Activated naive CD4-positive, alpha-beta T cell treated with anti-CD3 and anti-CD28 coated beads, Interleukin-2, amount 50 U/mL, for 24 hours (primary cell): ENCODE measurements at regions not wholly inside any gene's neighbourhood (a gene's known extent, or its start where the extent isn't known, plus 50 kb on each side); places are given as distances from the start of the nearest gene placed in this dataset.
"Not testable (repeated sequence)": the region's sequence is repeated elsewhere in the genome, so short reads cannot be mapped to it uniquely, and the experiment has no call there.

Experiments
- H3K27ac Mint-ChIP-seq: one replicate; pipeline ENCODE4 v1.8.0; 2021; ENCODE audit warnings: mild to moderate bottlenecking, mixed read lengths
- H3K27me3 Mint-ChIP-seq: one replicate; pipeline ENCODE4 v1.8.0; 2021; ENCODE audit warnings: mixed read lengths
- H3K36me3 Mint-ChIP-seq: one replicate; pipeline ENCODE4 v1.8.0; 2021; ENCODE audit warnings: mixed read lengths
- H3K4me1 Mint-ChIP-seq: one replicate; pipeline ENCODE4 v1.8.0; 2021; ENCODE audit warnings: mixed read lengths
- H3K4me3 Mint-ChIP-seq: one replicate; pipeline ENCODE4 v1.8.0; 2021; ENCODE audit warnings: mild to moderate bottlenecking, mixed read lengths
- H3K9me3 Mint-ChIP-seq: one replicate; pipeline ENCODE4 v1.8.0; 2021; ENCODE audit warnings: mixed read lengths

DNA sequence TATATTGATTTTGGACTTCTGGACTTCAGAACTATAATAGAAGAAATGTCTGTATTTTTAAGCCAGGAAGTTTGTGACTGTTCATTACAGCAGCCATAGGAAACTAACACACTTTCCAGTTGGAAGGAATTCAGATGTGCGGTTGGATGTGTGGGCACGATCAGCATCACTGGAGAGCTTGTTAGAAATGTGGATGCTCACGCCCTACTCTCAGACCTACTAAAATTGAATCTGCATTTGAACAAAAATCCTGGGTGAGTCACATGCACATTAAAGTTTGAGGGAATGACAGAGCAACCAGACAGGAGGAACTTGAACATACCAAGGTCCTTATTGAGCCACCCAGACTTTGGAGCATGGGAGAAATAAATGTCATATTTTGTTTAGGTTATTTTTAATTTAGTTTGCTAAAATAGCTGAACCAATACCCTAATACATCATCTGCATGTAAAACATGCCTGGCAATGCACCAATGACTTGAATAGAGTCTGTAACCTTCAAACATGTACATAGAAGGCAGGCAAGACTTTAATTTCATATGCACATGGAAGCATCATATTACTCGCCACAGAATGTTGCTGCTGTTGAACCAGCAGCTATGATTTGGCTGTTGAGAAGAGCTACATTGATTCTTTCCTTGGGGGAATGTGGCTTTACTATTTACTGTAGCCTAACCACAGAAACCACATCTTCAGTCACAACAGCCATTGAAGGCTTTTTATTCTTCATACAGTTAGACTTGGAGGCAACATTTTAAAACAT lies 346.2 kb downstream of the BARHL2 start:
- Mint-ChIP-seq H3K4me3 (no peak overlapping the region), H3K27me3 (peaks cover 3% of the 10 kb centered on the region), H3K9me3 (peaks cover 5% of the 10 kb centered on the region), H3K36me3 (no peaks in the 10 kb centered on the region), H3K27ac (no peak overlapping the region), H3K4me1 (no peaks in the 10 kb centered on the region)

DNA sequence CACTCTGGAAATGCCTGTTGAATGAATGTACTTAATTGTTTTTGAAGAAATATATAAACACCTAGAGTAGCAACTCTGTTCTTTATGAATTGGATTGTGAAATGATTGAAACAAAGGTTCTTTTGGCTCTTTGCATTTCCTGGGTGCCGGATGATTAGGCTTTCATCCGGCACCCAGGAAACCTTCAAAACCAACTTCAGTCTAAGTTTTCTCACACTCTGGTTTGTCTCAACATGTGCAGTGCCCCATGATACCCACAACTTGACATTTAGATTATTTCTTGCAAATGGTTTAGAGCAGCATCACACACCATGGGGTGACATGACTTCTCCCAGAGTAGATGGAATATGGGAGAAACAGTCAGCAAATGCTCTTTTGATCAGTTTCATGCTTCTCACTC lies 354.9 kb downstream of the BARHL2 start:
- Mint-ChIP-seq H3K9me3 (peaks cover 14% of the 10 kb centered on the region), H3K27me3 (peaks cover 1% of the 10 kb centered on the region), H3K4me3 (no peak overlapping the region), H3K36me3 (no peaks in the 10 kb centered on the region), H3K4me1 (no peaks in the 10 kb centered on the region), H3K27ac (no peak overlapping the region)

DNA sequence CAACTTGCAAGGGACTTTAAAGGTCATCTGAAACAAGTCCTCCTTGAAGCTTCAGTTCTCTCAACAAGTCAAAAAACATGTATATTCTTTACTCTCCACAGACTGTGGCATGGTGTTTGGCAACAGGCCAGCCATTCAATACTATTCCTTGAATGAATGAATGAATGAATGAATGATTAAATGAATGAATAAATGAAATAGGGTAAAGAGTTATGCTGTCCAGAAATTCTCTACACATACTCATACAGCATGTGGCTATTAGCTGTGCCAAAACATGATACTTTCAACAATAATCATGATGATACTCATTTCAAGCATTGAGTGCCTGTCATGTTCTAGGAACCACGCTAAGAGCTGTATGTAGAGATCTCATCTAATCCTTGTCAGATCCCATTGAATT lies 356.1 kb downstream of the BARHL2 start:
- Mint-ChIP-seq H3K9me3 (peaks cover 11% of the 10 kb centered on the region), H3K27ac (no peak overlapping the region), H3K36me3 (no peaks in the 10 kb centered on the region), H3K4me1 (no peaks in the 10 kb centered on the region), H3K27me3 (peaks cover 1% of the 10 kb centered on the region), H3K4me3 (no peak overlapping the region)

DNA sequence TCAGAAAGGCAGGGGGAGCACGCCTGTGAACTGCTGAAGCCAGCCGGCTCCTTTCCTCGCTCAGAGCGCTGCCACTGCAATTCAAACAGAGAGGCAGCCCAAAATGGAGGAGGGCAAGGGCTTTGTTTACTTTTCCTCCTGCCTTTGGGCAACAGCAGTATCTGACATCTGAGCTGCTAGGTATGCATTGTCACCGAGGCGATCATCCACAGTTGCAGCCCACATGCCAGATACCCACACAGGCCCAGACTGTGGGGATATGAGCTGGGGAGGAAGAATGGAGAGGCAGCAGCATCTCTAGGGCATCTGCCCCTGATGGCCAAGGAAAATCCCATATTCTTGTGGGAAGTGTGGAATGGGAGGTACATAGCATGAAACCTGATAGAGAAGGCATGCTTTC lies 357.1 kb downstream of the BARHL2 start:
- peaks cover 5% of the 10 kb centered on the region for H3K9me3 Mint-ChIP-seq
- no peaks in the 10 kb centered on the region for H3K4me1 Mint-ChIP-seq
- H3K27me3 Mint-ChIP-seq = no peaks in the 10 kb centered on the region
- H3K4me3 Mint-ChIP-seq = no peak overlapping the region
- no peaks in the 10 kb centered on the region for H3K36me3 Mint-ChIP-seq
- H3K27ac Mint-ChIP-seq = no peak overlapping the region

DNA sequence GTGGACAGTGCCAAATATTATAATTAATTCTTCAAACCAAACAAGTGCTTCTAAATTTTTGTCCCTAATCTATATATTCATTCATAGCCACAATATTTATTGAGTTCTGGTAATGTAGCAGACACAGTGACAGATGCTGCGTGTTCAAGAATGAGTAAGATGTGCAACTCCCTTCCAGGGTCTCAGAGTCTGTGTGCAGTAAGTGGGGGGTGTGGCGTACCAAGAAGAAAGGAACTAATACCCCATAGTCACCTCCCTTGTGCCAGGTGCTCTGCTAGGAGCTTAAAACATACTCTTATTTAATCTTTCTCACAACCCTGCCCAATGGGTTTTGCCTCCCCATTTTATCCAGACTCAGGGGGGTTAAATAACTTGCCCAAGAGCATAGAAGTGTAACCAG lies 358.7 kb downstream of the BARHL2 start:
- no peaks in the 10 kb centered on the region for H3K9me3 Mint-ChIP-seq
- H3K36me3 Mint-ChIP-seq = no peaks in the 10 kb centered on the region
- no peak overlapping the region for H3K27ac Mint-ChIP-seq

DNA sequence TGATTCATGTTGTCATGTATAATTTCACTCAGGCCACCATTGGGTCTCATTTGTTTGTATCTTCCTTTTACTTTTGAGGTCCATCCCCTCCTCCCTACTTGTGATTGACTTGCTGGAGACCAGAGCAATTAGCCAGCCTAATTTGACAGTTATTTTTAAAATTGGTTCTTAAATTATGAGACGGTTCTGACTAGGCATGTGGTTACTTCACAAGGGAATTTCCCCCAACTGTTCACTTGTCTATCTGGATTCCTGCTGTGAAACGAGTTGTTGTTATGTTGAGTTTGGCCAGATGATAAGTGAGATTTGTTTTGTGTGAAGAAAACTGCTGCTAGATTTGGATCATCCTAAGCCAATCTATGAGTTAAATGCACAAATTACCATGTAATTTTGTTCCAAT lies 359.1 kb downstream of the BARHL2 start:
- no peak overlapping the region for H3K27ac Mint-ChIP-seq
- peaks cover 4% of the 10 kb centered on the region for H3K27me3 Mint-ChIP-seq
- no peaks in the 10 kb centered on the region for H3K4me1 Mint-ChIP-seq
- no peaks in the 10 kb centered on the region for H3K36me3 Mint-ChIP-seq
- no peak overlapping the region for H3K4me3 Mint-ChIP-seq
- H3K9me3 Mint-ChIP-seq = no peaks in the 10 kb centered on the region

More for the DNA sequence above, 358.7 kb downstream of the BARHL2 start:
- Mint-ChIP-seq H3K4me1 (no peaks in the 10 kb centered on the region), H3K4me3 (no peak overlapping the region), H3K27me3 (peaks cover 3% of the 10 kb centered on the region)

DNA sequence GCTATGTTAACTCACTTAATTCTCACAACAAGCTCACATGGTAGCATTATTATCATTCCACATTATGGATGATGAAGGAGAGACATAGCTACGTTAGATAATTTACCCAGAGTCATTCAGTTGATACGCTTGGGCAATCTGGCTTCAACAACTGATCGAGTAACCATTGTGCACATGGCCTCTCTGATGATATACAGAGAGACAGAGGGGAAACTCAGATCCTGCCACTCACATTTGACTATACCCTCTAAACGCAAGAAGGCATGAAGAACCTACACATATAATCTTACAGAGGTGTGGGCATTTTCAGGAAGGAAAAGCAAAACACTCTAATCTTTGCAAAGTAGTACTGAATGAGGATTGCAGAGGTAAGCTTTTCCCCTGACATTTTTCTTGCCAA lies 360.1 kb downstream of the BARHL2 start:
- Mint-ChIP-seq H3K4me1 (no peaks in the 10 kb centered on the region), H3K36me3 (no peaks in the 10 kb centered on the region), H3K9me3 (no peaks in the 10 kb centered on the region), H3K4me3 (no peak overlapping the region), H3K27me3 (peaks cover 5% of the 10 kb centered on the region), H3K27ac (no peak overlapping the region)

DNA sequence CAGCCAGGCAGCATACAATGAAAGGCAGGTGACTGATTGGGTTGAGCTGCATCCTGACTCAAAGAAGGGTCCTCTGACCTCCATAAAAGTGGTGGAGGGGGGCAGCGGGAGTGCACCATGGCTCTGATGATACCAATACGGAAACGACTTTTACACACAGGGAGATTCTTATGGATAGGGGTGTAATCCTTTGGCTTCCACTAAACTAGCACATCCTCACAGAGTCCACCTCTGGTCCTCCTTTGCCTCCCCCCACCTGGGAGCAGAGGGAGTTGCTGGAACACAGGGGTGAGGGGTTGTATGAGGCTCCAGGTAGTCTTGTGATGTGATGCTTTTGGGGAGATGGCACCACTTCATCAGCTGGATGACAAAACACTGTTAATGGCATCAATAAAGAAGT lies 361.0 kb downstream of the BARHL2 start:
- peaks cover 5% of the 10 kb centered on the region for H3K27me3 Mint-ChIP-seq
- no peak overlapping the region for H3K4me3 Mint-ChIP-seq
- no peak overlapping the region for H3K27ac Mint-ChIP-seq
- no peaks in the 10 kb centered on the region for H3K4me1 Mint-ChIP-seq
- H3K36me3 Mint-ChIP-seq = no peaks in the 10 kb centered on the region
- no peaks in the 10 kb centered on the region for H3K9me3 Mint-ChIP-seq

DNA sequence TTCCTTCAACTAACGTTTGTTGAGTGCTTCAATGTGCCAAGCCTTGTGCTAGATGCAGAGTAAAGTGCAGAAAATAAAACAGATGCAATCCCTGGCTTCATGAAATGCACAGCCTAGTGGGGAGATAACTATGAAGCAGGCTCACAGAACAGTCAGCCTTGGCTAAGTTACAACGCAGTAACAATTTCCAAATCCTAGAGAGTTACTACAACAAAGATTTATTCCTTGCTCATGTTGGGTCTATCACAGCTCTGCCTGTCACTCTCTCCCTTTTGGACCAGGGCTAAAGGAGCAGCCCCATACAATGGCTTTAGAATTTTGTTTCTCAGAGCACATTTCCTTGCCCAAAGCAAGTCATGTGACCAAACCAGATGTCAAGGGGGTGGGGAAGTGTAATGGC lies 359.8 kb downstream of the ZNF326 start:
- H3K9me3 Mint-ChIP-seq = no peaks in the 10 kb centered on the region
- peaks cover 5% of the 10 kb centered on the region for H3K27me3 Mint-ChIP-seq
- H3K4me1 Mint-ChIP-seq = no peaks in the 10 kb centered on the region
- no peak overlapping the region for H3K27ac Mint-ChIP-seq
- no peaks in the 10 kb centered on the region for H3K36me3 Mint-ChIP-seq
- no peak overlapping the region for H3K4me3 Mint-ChIP-seq

DNA sequence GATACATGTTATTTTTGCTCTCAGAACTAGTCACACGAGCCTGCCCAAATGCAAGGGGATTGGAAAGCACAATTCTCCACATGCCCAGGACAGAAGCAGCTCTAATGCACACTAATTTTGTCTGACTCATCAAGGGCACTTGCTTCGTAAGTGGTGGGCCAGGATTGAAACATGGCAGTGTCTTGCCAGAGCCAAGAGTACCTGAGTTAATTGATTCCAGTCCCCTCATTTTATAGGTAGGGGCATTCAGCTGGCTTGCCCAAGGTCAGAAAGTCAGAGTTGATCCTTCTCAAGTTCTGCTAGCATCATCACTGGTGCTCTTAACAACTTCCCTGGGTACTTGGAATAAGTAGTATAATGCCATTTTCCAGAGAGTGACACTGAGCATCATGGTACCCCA lies 356.1 kb downstream of the ZNF326 start:
- no peak overlapping the region for H3K27ac Mint-ChIP-seq
- no peaks in the 10 kb centered on the region for H3K36me3 Mint-ChIP-seq
- peaks cover 5% of the 10 kb centered on the region for H3K27me3 Mint-ChIP-seq
- no peaks in the 10 kb centered on the region for H3K4me1 Mint-ChIP-seq
- H3K4me3 Mint-ChIP-seq = no peak overlapping the region
- no peaks in the 10 kb centered on the region for H3K9me3 Mint-ChIP-seq

DNA sequence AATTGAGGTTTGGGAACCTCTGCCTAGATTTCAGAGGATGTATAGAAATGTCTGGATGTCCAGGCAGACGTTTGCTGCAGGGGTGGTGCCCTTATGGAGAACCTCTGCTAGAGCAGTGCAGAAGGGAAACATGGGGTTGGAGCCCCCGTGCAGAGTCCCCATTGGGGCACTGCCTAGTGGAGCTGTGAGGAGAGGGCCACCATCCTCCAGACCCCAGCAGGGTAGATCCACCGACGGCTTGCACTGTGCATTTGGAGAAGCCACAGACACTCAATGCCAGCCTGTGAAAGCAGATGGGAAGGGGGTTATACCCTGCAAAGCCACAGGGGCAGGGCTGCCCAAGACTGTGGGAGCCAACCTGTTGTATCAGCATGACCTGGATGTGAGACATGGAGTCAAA lies 354.6 kb downstream of the ZNF326 start:
- H3K27me3 Mint-ChIP-seq = peaks cover 4% of the 10 kb centered on the region
- no peaks in the 10 kb centered on the region for H3K36me3 Mint-ChIP-seq
- H3K27ac Mint-ChIP-seq = no peak overlapping the region
- H3K4me3 Mint-ChIP-seq = no peak overlapping the region
- peaks cover 4% of the 10 kb centered on the region for H3K9me3 Mint-ChIP-seq
- no peaks in the 10 kb centered on the region for H3K4me1 Mint-ChIP-seq

DNA sequence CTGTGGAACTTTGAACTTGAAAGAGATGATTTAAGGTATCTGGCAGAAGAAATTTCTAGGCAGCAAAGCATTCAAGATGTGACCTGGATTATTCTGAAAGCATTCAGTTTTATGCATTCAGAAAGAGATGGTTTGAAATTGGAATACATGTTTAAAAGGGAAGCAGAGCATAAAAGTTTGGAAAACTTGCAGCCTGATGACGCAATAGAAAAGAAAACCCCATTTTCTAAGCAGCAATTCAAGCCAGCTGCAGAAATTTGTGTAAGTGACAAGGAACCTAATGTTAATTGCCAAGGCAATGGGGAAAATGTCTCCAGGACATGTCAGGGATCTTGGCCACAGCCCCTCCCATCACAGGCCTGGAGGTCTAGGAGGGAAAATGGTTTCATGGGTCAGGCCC lies 354.0 kb downstream of the ZNF326 start:
- no peak overlapping the region for H3K4me3 Mint-ChIP-seq
- peaks cover 2% of the 10 kb centered on the region for H3K27me3 Mint-ChIP-seq
- H3K36me3 Mint-ChIP-seq = no peaks in the 10 kb centered on the region
- no peak overlapping the region for H3K27ac Mint-ChIP-seq
- H3K4me1 Mint-ChIP-seq = no peaks in the 10 kb centered on the region
- H3K9me3 Mint-ChIP-seq = peaks cover 4% of the 10 kb centered on the region

DNA sequence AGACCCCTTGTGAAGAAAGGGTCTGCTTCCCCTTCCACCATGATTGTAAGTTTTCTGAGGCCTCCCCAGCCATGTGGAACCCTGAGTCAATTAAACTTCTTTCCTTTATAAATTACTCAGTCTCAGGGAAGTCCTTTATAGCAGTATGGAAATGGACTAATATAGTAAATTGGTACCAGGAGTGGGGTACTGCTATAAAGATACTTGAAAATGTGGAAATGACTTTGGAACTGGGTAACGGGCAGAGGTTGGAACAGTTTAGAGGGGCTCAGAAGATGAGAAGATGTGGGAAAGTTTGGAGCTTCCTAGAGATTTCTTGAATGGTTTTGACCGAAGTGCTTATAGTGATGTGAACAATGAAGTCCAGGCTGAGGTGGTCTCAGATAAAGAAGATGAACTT lies 353.5 kb downstream of the ZNF326 start:
- not testable (repeated sequence) for H3K4me3 Mint-ChIP-seq, H3K9me3 Mint-ChIP-seq, H3K4me1 Mint-ChIP-seq, H3K27me3 Mint-ChIP-seq, H3K27ac Mint-ChIP-seq, H3K36me3 Mint-ChIP-seq

DNA sequence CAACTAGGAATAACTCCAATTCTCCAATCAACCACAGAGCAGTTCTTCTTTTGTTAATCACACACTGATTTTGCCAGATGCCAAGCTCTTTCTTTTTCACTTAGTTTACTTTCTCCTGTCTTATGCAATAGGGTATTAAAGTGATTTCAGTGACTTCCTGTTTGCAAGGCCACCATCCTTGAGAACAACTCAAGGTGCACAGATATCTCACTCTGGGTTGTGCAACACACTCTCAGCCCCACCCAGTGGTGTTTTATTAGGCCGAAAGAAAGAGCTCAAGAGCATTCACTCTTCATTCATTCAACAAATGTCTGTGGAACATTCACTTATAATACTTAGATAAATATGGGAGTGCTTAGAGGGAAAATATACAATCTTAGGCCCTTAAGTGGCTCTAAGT lies 352.5 kb downstream of the ZNF326 start:
- H3K36me3 Mint-ChIP-seq = no peaks in the 10 kb centered on the region
- no peaks in the 10 kb centered on the region for H3K4me1 Mint-ChIP-seq

DNA sequence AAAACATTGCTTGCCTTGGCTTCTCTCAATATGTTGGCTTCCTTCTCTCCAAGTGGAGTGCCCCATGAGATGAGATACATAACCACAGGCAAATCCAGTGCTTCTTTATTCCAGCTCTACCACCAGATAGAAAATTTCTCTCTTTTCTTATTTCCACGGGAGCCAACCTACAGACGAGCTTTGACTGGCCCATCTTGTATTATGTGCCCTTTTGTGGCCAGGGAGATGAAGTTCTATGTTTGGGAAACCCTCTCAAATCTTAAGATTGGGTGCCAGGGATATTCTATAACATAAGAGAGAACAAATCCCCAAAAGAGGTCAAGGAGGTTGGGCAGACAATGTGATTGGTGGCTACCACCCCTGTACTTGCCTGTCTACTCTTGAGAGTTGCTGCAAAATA lies 351.8 kb downstream of the ZNF326 start:
- no peak overlapping the region for H3K27ac Mint-ChIP-seq
- no peaks in the 10 kb centered on the region for H3K27me3 Mint-ChIP-seq
- H3K4me1 Mint-ChIP-seq = no peaks in the 10 kb centered on the region
- no peak overlapping the region for H3K4me3 Mint-ChIP-seq
- no peaks in the 10 kb centered on the region for H3K36me3 Mint-ChIP-seq
- H3K9me3 Mint-ChIP-seq = peaks cover 4% of the 10 kb centered on the region

More for the DNA sequence above, 352.5 kb downstream of the ZNF326 start:
- no peaks in the 10 kb centered on the region for H3K27me3 Mint-ChIP-seq
- H3K9me3 Mint-ChIP-seq = peaks cover 4% of the 10 kb centered on the region
- no peak overlapping the region for H3K4me3 Mint-ChIP-seq
- H3K27ac Mint-ChIP-seq = no peak overlapping the region

DNA sequence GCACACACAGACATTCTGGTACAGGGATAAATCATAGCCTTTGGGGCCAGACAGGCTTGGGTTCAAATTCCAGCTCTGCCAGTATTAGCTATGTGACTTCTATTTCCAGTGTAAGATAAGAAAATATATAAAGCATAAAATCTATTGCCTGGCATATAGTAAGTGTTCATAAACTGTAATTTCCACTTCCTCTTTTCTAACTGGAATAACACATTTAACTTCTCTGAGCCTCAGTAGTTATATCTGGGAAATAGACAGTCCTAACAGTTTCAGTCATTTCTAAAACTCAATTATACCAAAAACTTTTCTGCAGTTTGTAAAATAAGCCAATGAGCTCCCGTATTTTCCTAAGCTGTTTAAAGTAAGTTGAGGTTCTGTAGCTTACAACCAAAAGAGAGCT lies 351.4 kb downstream of the ZNF326 start:
- peaks cover 4% of the 10 kb centered on the region for H3K9me3 Mint-ChIP-seq
- no peak overlapping the region for H3K27ac Mint-ChIP-seq
- no peaks in the 10 kb centered on the region for H3K27me3 Mint-ChIP-seq
- H3K36me3 Mint-ChIP-seq = no peaks in the 10 kb centered on the region
- H3K4me3 Mint-ChIP-seq = no peak overlapping the region
- H3K4me1 Mint-ChIP-seq = no peaks in the 10 kb centered on the region
